ENCODE measurements at regions not wholly inside any gene's neighbourhood (a gene's known extent, or its start where the extent isn't known, plus 50 kb on each side); places are given as distances from the start of the nearest gene placed in this dataset.

GRCh38 chr6:169315830-169316614 lies 62.4 kb upstream of the THBS2 start:
- ATAC-seq: no peak

DNA sequence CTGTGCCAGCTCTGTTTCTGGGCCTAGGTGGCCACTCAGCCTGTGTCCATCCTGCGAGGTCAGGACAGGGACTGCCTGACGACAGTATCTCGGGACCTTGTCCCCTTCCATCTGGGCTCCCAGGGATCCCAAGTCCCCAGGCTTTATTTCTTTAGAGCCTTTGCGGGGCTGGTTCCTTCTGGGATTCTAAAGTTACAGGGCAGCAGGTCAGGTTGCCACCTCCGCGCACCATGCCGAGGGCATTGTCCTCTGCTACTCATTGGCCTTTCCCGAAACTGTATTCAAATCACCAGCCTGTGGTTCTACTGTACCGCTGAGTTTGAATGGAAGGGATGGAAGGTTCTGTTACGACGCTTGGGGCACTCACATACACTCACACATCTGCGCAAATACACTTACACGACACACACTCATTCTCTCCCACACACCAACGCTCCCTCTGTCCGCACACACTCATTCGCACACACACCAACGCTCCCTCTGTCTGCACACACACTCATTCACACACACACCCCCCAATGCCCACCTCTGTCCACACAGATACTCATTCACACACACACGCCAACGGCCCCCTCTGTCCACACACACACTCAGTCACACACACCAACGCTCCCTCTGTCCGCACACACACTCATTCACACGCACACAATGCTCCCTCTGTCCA lies 59.8 kb upstream of the THBS2 start:
- no peak for TF ChIP-seq POLR2A (IDR thresholded peaks at IDR 0.05)
- TF ChIP-seq CTCF (IDR thresholded peaks at IDR 0.05): no peak
- 85 to 87% methylated on average over 22 of the region's 22 CpGs for WGBS, 2 donors
- H3K27me3 ChIP-seq: no peaks in the 10 kb centered on the region
- H3K36me3 ChIP-seq (replicated peaks in 1 of 2; ENCODE audit: insufficient read depth in 1 of 2, low read depth in 2 of 2): no peaks in the 10 kb centered on the region
- no peaks in the 10 kb centered on the region for H3K4me1 ChIP-seq
- intact Hi-C loops (cut with DNase I): no loop called here
- DNase-seq: no peak
- no peaks in the 10 kb centered on the region for H3K9me3 ChIP-seq
- no peak overlapping the region for H3K4me3 ChIP-seq
- no peak for ATAC-seq
- no peak overlapping the region for H3K27ac ChIP-seq

More at GRCh38 chr6:169315830-169316614, 62.4 kb upstream of the THBS2 start:
- H3K4me3 ChIP-seq: no peak overlapping the region
- no peaks in the 10 kb centered on the region for H3K9me3 ChIP-seq
- WGBS, 2 donors: 84 to 87% methylated on average over 12 of the region's 12 CpGs
- no peak for DNase-seq
- TF ChIP-seq CTCF (IDR thresholded peaks at IDR 0.05) (no peak), POLR2A (IDR thresholded peaks at IDR 0.05) (no peak)
- H3K4me1 ChIP-seq: no peaks in the 10 kb centered on the region
- H3K27me3 ChIP-seq: no peaks in the 10 kb centered on the region
- intact Hi-C loops (cut with DNase I): no loop called here
- no peak overlapping the region for H3K27ac ChIP-seq
- H3K36me3 ChIP-seq (replicated peaks in 1 of 2; ENCODE audit: insufficient read depth in 1 of 2, low read depth in 2 of 2): no peaks in the 10 kb centered on the region

DNA sequence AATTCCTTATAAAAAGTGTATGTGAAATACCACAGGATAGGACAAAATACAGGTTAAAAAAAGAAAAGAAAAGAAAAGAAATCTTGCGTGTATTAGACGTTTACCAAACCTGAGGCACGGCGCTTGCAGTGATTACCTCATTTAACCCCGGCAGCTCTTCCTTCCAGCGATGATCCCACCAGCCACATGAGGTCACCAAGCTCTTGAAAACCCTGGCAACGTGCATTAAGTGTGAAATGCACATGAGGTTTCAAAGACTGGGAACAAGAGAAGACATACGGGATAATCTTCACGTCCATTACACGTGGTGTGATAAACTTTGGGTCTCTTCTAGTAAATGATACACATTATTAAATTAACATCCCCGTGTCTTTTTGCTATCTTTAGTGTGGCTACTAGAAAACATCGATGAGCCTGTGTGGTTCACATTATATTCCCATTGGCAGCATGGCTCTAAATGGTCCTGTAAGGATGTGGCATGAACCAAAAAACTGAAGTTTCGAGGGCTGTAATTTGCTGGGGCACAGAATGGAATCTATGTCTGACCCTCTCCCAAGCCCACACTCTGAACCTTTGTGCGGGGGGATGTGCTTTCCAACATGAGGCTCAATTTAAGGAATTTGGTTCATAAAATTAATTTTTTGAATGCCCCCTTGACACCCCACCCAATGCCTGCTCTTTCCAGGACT lies 59.2 kb upstream of the THBS2 start:
- ATAC-seq (no peak), DNase-seq (no peak)
- Histone ChIP-seq H3K9me3 (no peaks in the 10 kb centered on the region), H3K4me1 (no peaks in the 10 kb centered on the region), H3K27me3 (no peaks in the 10 kb centered on the region), H3K4me3 (no peak overlapping the region), H3K36me3 (replicated peaks in 1 of 2; ENCODE audit: insufficient read depth in 1 of 2, low read depth in 2 of 2) (no peaks in the 10 kb centered on the region), H3K27ac (no peak overlapping the region)
- TF ChIP-seq CTCF (IDR thresholded peaks at IDR 0.05): no peak
- no peak for TF ChIP-seq POLR2A (IDR thresholded peaks at IDR 0.05)
- WGBS, 2 donors: 67 to 68% methylated on average over 14 of the region's 14 CpGs
- intact Hi-C loops (cut with DNase I): no loop called here

- DNase-seq (no peak), ATAC-seq (no peak)
- TF ChIP-seq POLR2A (IDR thresholded peaks at IDR 0.05) (no peak), CTCF (IDR thresholded peaks at IDR 0.05) (no peak)
- WGBS, 2 donors: 64 to 77% methylated on average over 3 of the region's 3 CpGs
- no peaks in the 10 kb centered on the region for H3K36me3 ChIP-seq (replicated peaks in 1 of 2; ENCODE audit: insufficient read depth in 1 of 2, low read depth in 2 of 2)
- H3K4me3 ChIP-seq: no peak overlapping the region
- H3K4me1 ChIP-seq: no peaks in the 10 kb centered on the region
- no peak overlapping the region for H3K27ac ChIP-seq
- no peaks in the 10 kb centered on the region for H3K27me3 ChIP-seq
- H3K9me3 ChIP-seq: no peaks in the 10 kb centered on the region
- intact Hi-C loops (cut with DNase I): no loop called here
Observed at GRCh38 chr6:169310983-169311382, 57.3 kb upstream of the THBS2 start.
